DOHH2 (cell line): ENCODE measurements at regions not wholly inside any gene's neighbourhood (a gene's known extent, or its start where the extent isn't known, plus 50 kb on each side); places are given as distances from the start of the nearest gene placed in this dataset.

Experiments used
- H3F3A ChIP-seq: fragments of 200-600 bp; sonication (generic), shearing (Covaris generic); 2 replicates; pipeline ENCODE4 v1.6.0; 2016; ENCODE audit warnings: antibody characterized with exemption, mild to moderate bottlenecking; ENCODE audit not compliant: control insufficient read depth, insufficient read depth
- H3K27ac ChIP-seq: fragments of 200-600 bp; sonication (generic); 2 replicates; pipeline ENCODE4 v1.5.1; 2014; ENCODE audit warnings: low read depth, mild to moderate bottlenecking, low read length, moderate library complexity
- H3K27me3 ChIP-seq: fragments of 200-600 bp; sonication (generic); 2 replicates; pipeline ENCODE4 v1.6.1; 2014; ENCODE audit warnings: mild to moderate bottlenecking, low read length, mixed read lengths; ENCODE audit not compliant: control insufficient read depth
- H3K36me3 ChIP-seq: fragments of 200-600 bp; sonication (generic); 2 replicates; pipeline ENCODE4 v1.6.1; 2014; ENCODE audit warnings: mild to moderate bottlenecking, low read length, moderate library complexity, mixed read lengths; ENCODE audit not compliant: control insufficient read depth
- H3K4me1 ChIP-seq: fragments of 200-600 bp; sonication (generic); 2 replicates; pipeline ENCODE4 v1.6.1; 2014; ENCODE audit warnings: mild to moderate bottlenecking, low read length, mixed read lengths; ENCODE audit not compliant: control insufficient read depth
- H3K4me2 ChIP-seq: fragments of 200-600 bp; sonication (generic); 2 replicates; pipeline ENCODE4 v1.6.0; 2014; ENCODE audit warnings: mild to moderate bottlenecking, low read length, moderate library complexity
- H3K4me3 ChIP-seq: fragments of 200-600 bp; sonication (generic); 2 replicates; pipeline ENCODE4 v1.5.1; 2014; ENCODE audit warnings: mild to moderate bottlenecking, low read length, mixed read lengths
- H3K79me2 ChIP-seq: fragments of 200-600 bp; sonication (generic); 2 replicates; pipeline ENCODE4 v1.6.1; 2014; ENCODE audit warnings: mild to moderate bottlenecking, low read length, mixed read lengths; ENCODE audit not compliant: control insufficient read depth
- H3K9me2 ChIP-seq: fragments of 200-600 bp; sonication (generic); replicated peaks from 2 replicates; pipeline ENCODE4 v1.6.1; 2014; ENCODE audit warnings: mild to moderate bottlenecking, low read length, mixed read lengths; ENCODE audit not compliant: control insufficient read depth
- H3K9me3 ChIP-seq: fragments of 200-600 bp; sonication (generic); 2 replicates; pipeline ENCODE4 v1.6.1; 2014; ENCODE audit warnings: antibody characterized with exemption, low read length, mixed read lengths; ENCODE audit not compliant: control insufficient read depth, insufficient read depth
- H4K20me1 ChIP-seq: fragments of 200-600 bp; sonication (generic); 2 replicates; pipeline ENCODE4 v1.6.0; 2014; ENCODE audit warnings: low read depth, mild to moderate bottlenecking, antibody characterized with exemption, low read length, moderate library complexity; ENCODE audit not compliant: control insufficient read depth, insufficient read depth
- CTCF ChIP-seq: fragments of 200-600 bp; sonication (generic); IDR thresholded peaks from one replicate; pipeline ENCODE4 v1.5.1; 2014; ENCODE audit warnings: antibody characterized with exemption, mild to moderate bottlenecking, low read depth, low read length; ENCODE audit not compliant: poor library complexity, severe bottlenecking
- EZH2phosphoT487 ChIP-seq: fragments of 200-600 bp; sonication (generic); IDR thresholded peaks from 2 replicates; pipeline ENCODE4 v1.6.1; 2017; ENCODE audit warnings: borderline replicate concordance, mild to moderate bottlenecking, antibody characterized with exemption, low read length, moderate library complexity, mixed read lengths

- H3F3A ChIP-seq = no peaks in the 10 kb centered on the region
- H3K27ac ChIP-seq = no peak overlapping the region
- no peaks in the 10 kb centered on the region for H3K27me3 ChIP-seq
- H3K36me3 ChIP-seq = no peaks in the 10 kb centered on the region
- no peaks in the 10 kb centered on the region for H3K9me3 ChIP-seq
- no peak overlapping the region for H3K4me2 ChIP-seq
- no peak overlapping the region for H3K4me3 ChIP-seq
- no peak for TF ChIP-seq CTCF
- TF ChIP-seq EZH2phosphoT487 = no peak
- no peaks in the 10 kb centered on the region for H4K20me1 ChIP-seq
- H3K9me2 ChIP-seq = no peaks in the 10 kb centered on the region
- no peaks in the 10 kb centered on the region for H3K79me2 ChIP-seq
- no peaks in the 10 kb centered on the region for H3K4me1 ChIP-seq
These were observed 57.4 kb upstream of the PITX2 start for GRCh38 chr4:110680265-110680664.

- Histone ChIP-seq H3K4me2 (no peak overlapping the region), H3K4me3 (no peak overlapping the region), H3K4me1 (no peaks in the 10 kb centered on the region), H3F3A (no peaks in the 10 kb centered on the region), H3K9me3 (no peaks in the 10 kb centered on the region), H3K9me2 (no peaks in the 10 kb centered on the region), H3K79me2 (no peaks in the 10 kb centered on the region), H3K27ac (no peak overlapping the region), H3K27me3 (no peaks in the 10 kb centered on the region), H4K20me1 (no peaks in the 10 kb centered on the region), H3K36me3 (no peaks in the 10 kb centered on the region)
- TF ChIP-seq EZH2phosphoT487 (no peak), CTCF (no peak)
These were observed 58.5 kb upstream of the PITX2 start for GRCh38 chr4:110681381-110681780.

GRCh38 chr4:110682311-110682710 is 59.4 kb upstream of the PITX2 start:
- no peaks in the 10 kb centered on the region for H3K4me1 ChIP-seq
- no peak overlapping the region for H3K4me2 ChIP-seq
- H3K79me2 ChIP-seq = no peaks in the 10 kb centered on the region
- no peak overlapping the region for H3K4me3 ChIP-seq
- no peaks in the 10 kb centered on the region for H3K36me3 ChIP-seq
- no peaks in the 10 kb centered on the region for H3K9me3 ChIP-seq
- H3K27me3 ChIP-seq = no peaks in the 10 kb centered on the region
- no peaks in the 10 kb centered on the region for H4K20me1 ChIP-seq
- TF ChIP-seq CTCF (no peak), EZH2phosphoT487 (no peak)
- no peaks in the 10 kb centered on the region for H3K9me2 ChIP-seq
- H3F3A ChIP-seq = no peaks in the 10 kb centered on the region
- H3K27ac ChIP-seq = no peak overlapping the region

- Histone ChIP-seq H3K36me3 (no peaks in the 10 kb centered on the region), H3K27me3 (no peaks in the 10 kb centered on the region), H3K79me2 (no peaks in the 10 kb centered on the region), H3K4me3 (no peak overlapping the region), H3K4me2 (no peak overlapping the region), H3F3A (no peaks in the 10 kb centered on the region), H4K20me1 (no peaks in the 10 kb centered on the region), H3K9me3 (no peaks in the 10 kb centered on the region), H3K4me1 (no peaks in the 10 kb centered on the region), H3K9me2 (no peaks in the 10 kb centered on the region), H3K27ac (no peak overlapping the region)
- TF ChIP-seq EZH2phosphoT487 = no peak
- TF ChIP-seq CTCF = no peak
These were observed 60.7 kb upstream of the PITX2 start for GRCh38 chr4:110683601-110684000.
